ENCODE measurements at regions not wholly inside any gene's neighbourhood (a gene's known extent, or its start where the extent isn't known, plus 50 kb on each side); places are given as distances from the start of the nearest gene placed in this dataset.

DNA sequence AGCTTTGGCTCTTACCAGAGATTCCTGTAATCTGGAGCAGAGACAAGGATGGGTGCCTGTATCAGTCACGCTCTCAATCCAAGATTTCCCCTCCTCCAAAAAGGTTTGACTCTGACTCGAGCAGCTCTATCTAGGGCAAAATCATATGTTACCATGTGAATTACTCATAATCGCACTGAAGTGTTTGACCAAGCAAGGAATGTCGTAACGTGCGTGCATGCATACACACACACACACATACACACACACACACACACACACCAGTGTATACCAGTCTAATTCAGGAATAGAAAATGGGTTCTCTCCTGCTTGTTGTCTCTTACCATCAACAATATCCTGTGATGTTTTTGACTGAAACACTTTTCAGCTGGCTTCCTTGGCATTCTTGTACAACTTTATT, 835.1 kb downstream of the KCNJ2 start:
- no peak overlapping the region for H3K4me3 ChIP-seq (ENCODE audit: low read depth, poor library complexity, severe bottlenecking)
- WGBS, 2 donors: 76 to 87% methylated on average over 6 of the region's 6 CpGs
- TF ChIP-seq, protein P1, sequence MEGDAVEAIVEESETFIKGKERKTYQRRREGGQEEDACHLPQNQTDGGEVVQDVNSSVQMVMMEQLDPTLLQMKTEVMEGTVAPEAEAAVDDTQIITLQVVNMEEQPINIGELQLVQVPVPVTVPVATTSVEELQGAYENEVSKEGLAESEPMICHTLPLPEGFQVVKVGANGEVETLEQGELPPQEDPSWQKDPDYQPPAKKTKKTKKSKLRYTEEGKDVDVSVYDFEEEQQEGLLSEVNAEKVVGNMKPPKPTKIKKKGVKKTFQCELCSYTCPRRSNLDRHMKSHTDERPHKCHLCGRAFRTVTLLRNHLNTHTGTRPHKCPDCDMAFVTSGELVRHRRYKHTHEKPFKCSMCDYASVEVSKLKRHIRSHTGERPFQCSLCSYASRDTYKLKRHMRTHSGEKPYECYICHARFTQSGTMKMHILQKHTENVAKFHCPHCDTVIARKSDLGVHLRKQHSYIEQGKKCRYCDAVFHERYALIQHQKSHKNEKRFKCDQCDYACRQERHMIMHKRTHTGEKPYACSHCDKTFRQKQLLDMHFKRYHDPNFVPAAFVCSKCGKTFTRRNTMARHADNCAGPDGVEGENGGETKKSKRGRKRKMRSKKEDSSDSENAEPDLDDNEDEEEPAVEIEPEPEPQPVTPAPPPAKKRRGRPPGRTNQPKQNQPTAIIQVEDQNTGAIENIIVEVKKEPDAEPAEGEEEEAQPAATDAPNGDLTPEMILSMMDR (IDR thresholded peaks at IDR 0.05): no peak
- no peak for TF ChIP-seq POLR2A (IDR thresholded peaks at IDR 0.05)
- DNase-seq (ENCODE audit: low spot score in 2 of 2): no peak
- intact Hi-C loops (cut with DNase I; ENCODE audit: low total_unique reads): no loop called here

DNA sequence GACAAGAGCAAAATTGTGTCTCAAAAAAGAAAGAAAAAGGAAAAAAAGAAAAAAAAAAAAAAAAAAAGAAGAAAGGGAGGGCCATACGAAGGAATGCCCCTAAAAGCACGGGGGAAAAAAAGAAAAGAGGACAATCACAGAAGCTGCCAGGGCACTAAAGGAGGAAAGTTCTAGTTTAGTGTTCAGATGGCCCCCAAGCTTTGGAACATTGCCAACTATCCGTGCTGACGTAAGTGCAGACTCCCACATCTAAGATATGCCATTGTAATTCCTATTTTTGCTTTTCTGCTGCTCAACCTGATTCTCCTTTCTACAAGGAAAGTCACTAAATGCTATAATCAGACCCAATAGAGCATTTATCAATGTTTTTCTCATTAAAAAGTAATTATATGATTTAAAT, 842.1 kb downstream of the KCNJ2 start:
- TF ChIP-seq, protein P1 (IDR thresholded peaks at IDR 0.05): no peak
- no peak for TF ChIP-seq POLR2A (IDR thresholded peaks at IDR 0.05)

DNA sequence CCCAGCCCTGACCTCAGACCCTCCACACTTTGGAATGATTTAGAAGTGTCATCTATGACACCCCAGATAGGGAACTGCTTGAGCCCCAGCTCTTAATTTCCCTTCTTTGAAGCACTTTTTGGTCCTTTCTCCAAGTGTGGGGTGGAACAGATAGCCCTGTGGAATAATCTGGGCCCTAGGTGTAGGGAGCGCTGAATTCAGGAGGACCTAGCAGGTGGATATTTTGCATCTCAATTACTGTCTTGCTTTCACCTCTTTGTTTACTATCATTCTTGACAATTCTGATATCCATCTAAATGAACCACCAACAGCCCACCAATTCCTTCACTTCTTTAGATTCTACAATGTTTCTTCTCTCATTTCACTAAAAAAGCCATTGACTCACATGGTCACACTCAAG, 850.4 kb downstream of the KCNJ2 start:
- 100% methylated on average over 1 of the region's 1 CpG for whole genome bisulfite sequencing, 2 donors
- H3K4me3 ChIP-seq (ENCODE audit: low read depth, poor library complexity, severe bottlenecking): no peak overlapping the region
- no peak for TF ChIP-seq POLR2A (IDR thresholded peaks at IDR 0.05)
- TF ChIP-seq, protein P1 (IDR thresholded peaks at IDR 0.05): no peak
- no peak for DNase-seq (ENCODE audit: low spot score in 2 of 2)
- intact Hi-C loops (cut with DNase I; ENCODE audit: low total_unique reads): no loop called here

More for the DNA sequence above, 842.1 kb downstream of the KCNJ2 start:
- 35 to 46% methylated on average over 4 of the region's 4 CpGs for WGBS, 2 donors
- no peak for DNase-seq (ENCODE audit: low spot score in 2 of 2)
- intact Hi-C loops (cut with DNase I; ENCODE audit: low total_unique reads): no loop called here
- no peak overlapping the region for H3K4me3 ChIP-seq (ENCODE audit: low read depth, poor library complexity, severe bottlenecking)

DNA sequence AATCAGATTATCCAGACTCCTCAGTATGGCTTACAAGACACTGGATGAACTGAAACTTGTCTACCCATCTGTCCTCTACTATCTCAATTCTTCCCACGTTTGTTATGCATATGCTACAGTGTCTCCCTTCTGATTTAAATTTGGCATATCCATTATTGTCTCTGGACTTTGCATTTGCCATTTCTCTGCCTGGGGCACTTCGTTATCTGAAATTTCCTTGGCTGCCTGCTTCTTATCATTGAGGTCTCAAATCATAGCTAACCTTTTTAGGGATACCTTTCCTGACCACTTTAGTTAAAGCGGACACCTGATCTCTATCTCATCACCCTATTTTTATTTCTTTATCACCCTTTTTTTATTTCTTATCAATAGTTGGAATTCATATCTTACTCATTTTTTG, 853.4 kb downstream of the KCNJ2 start:
- no peak for TF ChIP-seq POLR2A (IDR thresholded peaks at IDR 0.05)
- TF ChIP-seq, protein P1 (IDR thresholded peaks at IDR 0.05): no peak
- no peak overlapping the region for H3K4me3 ChIP-seq (ENCODE audit: low read depth, poor library complexity, severe bottlenecking)
- DNase-seq (ENCODE audit: low spot score in 2 of 2): no peak
- intact Hi-C loops (cut with DNase I; ENCODE audit: low total_unique reads): no loop called here
- 75 to 80% methylated on average over 3 of the region's 3 CpGs for WGBS, 2 donors

DNA sequence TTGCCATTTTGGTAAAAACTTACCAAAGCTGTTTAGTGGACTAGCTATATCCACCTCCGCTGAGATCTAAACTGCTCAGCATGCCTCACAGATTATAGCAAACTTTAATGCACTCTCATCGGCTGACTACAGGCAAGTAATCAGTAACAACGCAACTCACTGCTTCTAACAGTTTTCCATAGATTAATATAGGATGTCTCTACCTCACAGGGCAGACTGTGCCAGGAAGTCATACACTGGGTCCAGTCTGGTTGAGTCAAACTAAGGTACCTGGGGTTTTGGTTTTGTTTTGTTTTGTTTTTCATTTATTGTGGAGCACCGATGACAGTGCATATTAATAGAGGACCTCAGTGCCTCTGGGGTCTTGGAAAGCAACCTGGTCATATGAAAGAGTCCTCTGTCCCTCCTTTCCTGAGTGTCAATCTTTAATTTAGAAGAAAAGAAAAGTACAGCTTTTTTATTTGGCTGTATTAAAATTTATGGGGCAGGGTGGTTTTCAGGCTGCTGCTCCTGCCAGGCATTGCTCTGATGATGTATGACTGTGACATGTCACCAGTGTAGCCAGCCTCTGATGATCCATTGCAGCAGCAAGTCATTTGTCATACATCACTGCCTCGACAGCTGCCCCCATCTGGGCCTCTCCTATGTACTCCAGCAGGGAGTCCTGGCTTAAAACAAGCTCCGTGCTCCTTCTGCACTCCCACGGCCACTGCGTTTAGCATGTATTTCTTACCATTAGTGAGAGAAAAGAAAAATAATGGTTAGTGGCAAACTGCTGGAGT, 854.1 kb downstream of the KCNJ2 start:
- no peak for DNase-seq (ENCODE audit: low spot score in 2 of 2)
- intact Hi-C loops (cut with DNase I; ENCODE audit: low total_unique reads): no loop called here
- 49 to 57% methylated on average over 8 of the region's 8 CpGs for WGBS, 2 donors
- no peak overlapping the region for H3K4me3 ChIP-seq (ENCODE audit: low read depth, poor library complexity, severe bottlenecking)
- TF ChIP-seq, protein P1 (IDR thresholded peaks at IDR 0.05): no peak
- no peak for TF ChIP-seq POLR2A (IDR thresholded peaks at IDR 0.05)

DNA sequence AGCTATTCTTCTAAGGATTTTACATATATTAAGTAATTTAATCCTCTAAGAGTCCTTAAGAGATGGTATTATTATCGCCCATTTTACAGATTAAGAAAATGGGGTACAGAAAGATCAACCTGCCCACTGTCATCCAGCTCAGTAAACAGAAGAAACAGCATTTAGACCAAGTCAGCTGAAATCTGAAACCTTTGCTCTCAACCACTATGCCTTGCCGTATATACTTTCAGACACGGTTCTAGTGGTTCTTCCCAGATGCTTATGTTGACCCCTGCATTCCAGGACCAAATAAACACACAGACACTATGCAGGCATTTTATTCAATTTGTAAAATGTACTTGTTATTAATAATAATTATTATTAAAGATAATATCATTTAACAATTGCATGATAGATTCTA, 854.8 kb downstream of the KCNJ2 start:
- no peak for DNase-seq (ENCODE audit: low spot score in 2 of 2)
- no peak overlapping the region for H3K4me3 ChIP-seq (ENCODE audit: low read depth, poor library complexity, severe bottlenecking)
- whole genome bisulfite sequencing, 2 donors: 70 to 80% methylated on average over 3 of the region's 3 CpGs
- TF ChIP-seq, protein P1 (IDR thresholded peaks at IDR 0.05): no peak
- TF ChIP-seq POLR2A (IDR thresholded peaks at IDR 0.05): no peak
- intact Hi-C loops (cut with DNase I; ENCODE audit: low total_unique reads): no loop called here
